AG04450 (cell line): ENCODE measurements at regions not wholly inside any gene's neighbourhood (a gene's known extent, or its start where the extent isn't known, plus 50 kb on each side); places are given as distances from the start of the nearest gene placed in this dataset.
"Not testable (repeated sequence)": the region's sequence is repeated elsewhere in the genome, so short reads cannot be mapped to it uniquely, and the experiment has no call there.

Source experiments
- CTCF ChIA-PET: fragments of 300-600, 350-600 bp; formaldehyde crosslinking; extraction: SDS; loops from one replicate; lab custom pipeline; 2022; ENCODE audit warnings: antibody characterized with exemption, inconsistent platforms; lab: Charles Lee
- POLR2A ChIA-PET: fragments of 350-600 bp; formaldehyde crosslinking; extraction: SDS; loops from one replicate; lab custom pipeline; 2021; ENCODE audit warnings: antibody characterized with exemption, inconsistent platforms; lab: Yijun Ruan, JAX
- DNase-seq: peaks from one replicate; pipeline ENCODE4 v3.0.0-alpha.2; 2011; ENCODE audit warnings: low read depth, low spot score
- H3K27ac ChIP-seq: one replicate; pipeline ENCODE4 v1.5.1; 2012; ENCODE audit warnings: low read depth, low read length, control low read depth
- H3K27me3 ChIP-seq: one replicate; pipeline ENCODE4 v1.6.0; 2012; ENCODE audit warnings: low read length; ENCODE audit not compliant: control insufficient read depth, insufficient read depth
- H3K4me3 ChIP-seq: 2 replicates; pipeline ENCODE4 v1.5.1; 2011; ENCODE audit warnings: mild to moderate bottlenecking, low read depth, low read length, control low read depth
- H3K9me3 ChIP-seq: 2 replicates; pipeline ENCODE4 v1.5.1; 2012; ENCODE audit warnings: low read length; ENCODE audit not compliant: control insufficient read depth, insufficient read depth
- TF ChIP-seq, protein P1 (sequence below): IDR thresholded peaks from 2 replicates; pipeline ENCODE4 v1.5.1; 2011; ENCODE audit warnings: low read depth, low read length, control low read depth, inconsistent platforms

DNA sequence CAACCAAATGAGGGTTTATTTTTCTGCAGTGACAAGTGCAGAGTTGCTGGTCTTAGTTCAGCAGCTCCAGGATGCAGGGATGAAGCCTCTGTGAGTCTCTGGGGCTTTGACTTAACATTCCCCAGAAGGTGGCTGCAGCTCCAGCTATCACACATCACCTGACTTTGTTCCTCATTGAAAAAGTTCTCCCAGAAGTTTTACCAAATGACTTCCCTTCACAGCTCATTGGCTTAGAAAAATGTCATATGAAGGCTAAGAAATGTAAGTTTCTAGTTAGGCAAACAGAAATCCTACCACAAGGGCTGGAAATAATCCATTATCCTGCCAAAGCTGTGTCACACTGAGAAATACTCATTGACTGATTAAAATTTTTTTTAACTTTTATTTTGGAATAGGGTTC, 184.9 kb downstream of the MINAR1 start:
- Histone ChIP-seq H3K9me3 (no peaks in the 10 kb centered on the region), H3K27me3 (peaks cover 11% of the 10 kb centered on the region), H3K4me3 (no peak overlapping the region), H3K27ac (no peak overlapping the region)
- DNase-seq: no peak
- TF ChIP-seq, protein P1, sequence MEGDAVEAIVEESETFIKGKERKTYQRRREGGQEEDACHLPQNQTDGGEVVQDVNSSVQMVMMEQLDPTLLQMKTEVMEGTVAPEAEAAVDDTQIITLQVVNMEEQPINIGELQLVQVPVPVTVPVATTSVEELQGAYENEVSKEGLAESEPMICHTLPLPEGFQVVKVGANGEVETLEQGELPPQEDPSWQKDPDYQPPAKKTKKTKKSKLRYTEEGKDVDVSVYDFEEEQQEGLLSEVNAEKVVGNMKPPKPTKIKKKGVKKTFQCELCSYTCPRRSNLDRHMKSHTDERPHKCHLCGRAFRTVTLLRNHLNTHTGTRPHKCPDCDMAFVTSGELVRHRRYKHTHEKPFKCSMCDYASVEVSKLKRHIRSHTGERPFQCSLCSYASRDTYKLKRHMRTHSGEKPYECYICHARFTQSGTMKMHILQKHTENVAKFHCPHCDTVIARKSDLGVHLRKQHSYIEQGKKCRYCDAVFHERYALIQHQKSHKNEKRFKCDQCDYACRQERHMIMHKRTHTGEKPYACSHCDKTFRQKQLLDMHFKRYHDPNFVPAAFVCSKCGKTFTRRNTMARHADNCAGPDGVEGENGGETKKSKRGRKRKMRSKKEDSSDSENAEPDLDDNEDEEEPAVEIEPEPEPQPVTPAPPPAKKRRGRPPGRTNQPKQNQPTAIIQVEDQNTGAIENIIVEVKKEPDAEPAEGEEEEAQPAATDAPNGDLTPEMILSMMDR: no peak
- ChIA-PET CTCF (no interaction called here), POLR2A (no interaction called here)

DNA sequence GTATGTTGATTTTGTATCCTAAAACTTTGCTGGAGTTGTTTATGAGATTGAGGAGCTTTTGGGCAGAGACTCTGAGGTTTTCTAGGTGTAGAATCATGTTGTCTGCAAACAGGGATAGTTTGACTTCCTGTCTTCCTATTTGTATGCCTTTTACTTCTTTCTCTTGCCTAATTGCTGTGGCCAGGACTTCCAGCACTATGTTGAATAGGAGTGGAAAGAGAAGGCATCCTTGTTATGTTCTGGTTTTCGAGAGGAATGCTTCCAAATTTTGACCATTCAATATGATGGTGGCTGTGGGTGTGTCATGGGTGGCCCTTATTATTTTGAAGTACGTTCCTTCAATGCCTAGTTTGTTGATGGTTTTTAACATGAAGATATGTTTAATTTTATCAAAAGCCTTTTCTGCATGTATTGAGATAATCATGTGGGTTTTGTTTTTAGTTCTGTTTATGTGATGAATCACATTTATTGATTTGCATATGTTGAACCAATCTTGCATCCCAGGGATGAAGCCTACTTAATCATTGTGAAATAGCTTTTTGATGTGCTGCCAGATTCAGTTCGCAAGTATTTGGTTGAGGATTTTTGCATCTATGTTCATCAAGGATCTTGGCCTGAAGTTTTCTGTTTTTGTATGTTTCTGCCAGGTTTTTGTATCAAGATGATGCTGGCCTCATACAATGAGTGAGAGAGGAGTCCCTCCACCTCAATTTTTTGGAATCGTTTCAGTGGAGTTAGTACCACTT, 188.1 kb downstream of the MINAR1 start:
- no peaks in the 10 kb centered on the region for H3K9me3 ChIP-seq
- TF ChIP-seq, protein P1: no peak
- POLR2A ChIA-PET: no interaction called here
- CTCF ChIA-PET: interaction anchor here (0.6 to 1.1 kb wide), 2 partner anchors 27 to 429 kb away, joined by 3 read pairs; no protein-coding TSS in a partner anchor
- no peak overlapping the region for H3K27ac ChIP-seq
- no peak overlapping the region for H3K4me3 ChIP-seq
- H3K27me3 ChIP-seq: peaks cover 11% of the 10 kb centered on the region
- DNase-seq: no peak

DNA sequence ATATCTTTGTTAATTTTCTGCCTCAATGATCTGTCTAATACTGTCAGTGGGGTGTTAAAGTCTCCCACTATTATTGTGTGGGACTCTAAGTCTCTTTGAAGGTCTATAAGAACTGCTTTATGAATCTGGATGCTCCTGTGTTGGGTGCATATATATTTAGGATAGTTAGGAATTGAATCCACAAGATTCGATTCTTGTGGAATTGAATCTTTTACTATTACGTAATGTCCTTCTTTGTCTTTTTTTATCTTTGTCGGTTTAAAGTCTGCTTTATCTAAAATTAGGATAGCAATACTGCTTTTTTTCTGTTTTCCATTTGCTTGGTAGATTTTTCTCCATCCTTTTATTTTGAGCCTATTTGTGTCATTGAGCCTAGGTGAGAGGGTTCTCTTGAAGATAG, 189.7 kb downstream of the MINAR1 start:
- H3K9me3 ChIP-seq, CTCF ChIA-PET, DNase-seq, POLR2A ChIA-PET, H3K4me3 ChIP-seq, H3K27ac ChIP-seq: not testable (repeated sequence)
- H3K27me3 ChIP-seq: peaks cover 14% of the 10 kb centered on the region

DNA sequence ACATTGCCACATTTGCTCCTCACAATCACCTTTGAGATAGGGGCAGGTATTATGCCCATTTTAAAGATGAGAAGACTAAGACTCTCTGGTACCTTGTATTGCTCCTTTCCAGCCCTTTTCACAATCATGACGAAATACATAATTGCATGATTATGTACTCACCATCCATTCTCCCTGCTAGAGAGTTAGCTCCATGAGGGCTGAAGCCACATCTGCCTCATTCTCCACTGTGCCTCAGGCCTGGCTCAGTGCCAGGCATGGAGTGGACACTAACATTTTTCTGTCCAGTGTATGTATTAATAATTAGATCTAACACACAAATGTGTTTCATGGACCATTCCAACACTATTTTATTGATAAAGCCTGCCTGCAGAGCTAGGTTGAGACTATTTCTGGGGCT, 191.4 kb downstream of the MINAR1 start:
- no peak overlapping the region for H3K4me3 ChIP-seq
- DNase-seq: no peak
- no peak overlapping the region for H3K27ac ChIP-seq
- POLR2A ChIA-PET: no interaction called here
- CTCF ChIA-PET: interaction anchor here (0.8 kb wide), 1 partner anchor 29 kb away, joined by 3 read pairs; no protein-coding TSS in a partner anchor
- no peaks in the 10 kb centered on the region for H3K9me3 ChIP-seq
- peaks cover 16% of the 10 kb centered on the region for H3K27me3 ChIP-seq
- TF ChIP-seq, protein P1: no peak

DNA sequence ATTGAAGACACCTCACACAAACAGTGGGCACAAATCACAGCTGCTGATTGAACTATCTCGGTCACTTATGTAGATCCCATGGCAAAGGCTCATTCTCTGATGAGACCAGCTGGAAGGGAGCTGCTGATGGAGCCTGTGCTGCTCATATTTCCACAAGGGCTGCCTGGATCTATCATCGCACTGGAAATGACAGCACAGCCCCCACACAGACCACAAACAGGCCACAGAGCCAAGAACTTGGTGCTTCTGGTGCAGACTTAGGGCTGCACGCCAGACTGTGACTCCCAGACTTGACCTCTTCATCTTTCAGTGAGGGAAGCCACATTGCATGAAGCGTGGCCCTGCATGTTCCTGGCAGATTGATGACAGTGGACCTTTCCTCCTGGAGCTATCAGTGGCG, 197.6 kb downstream of the MINAR1 start:
- no peak for DNase-seq

More for the DNA sequence above, 197.6 kb downstream of the MINAR1 start:
- Histone ChIP-seq H3K9me3 (peaks cover 4% of the 10 kb centered on the region; the same call in 1 of the 2 replicates), H3K27ac (no peak overlapping the region), H3K27me3 (peaks cover 6% of the 10 kb centered on the region), H3K4me3 (no peak overlapping the region)
- TF ChIP-seq, protein P1: no peak
- POLR2A ChIA-PET: no interaction called here
- CTCF ChIA-PET: no interaction called here
